Keratinocyte (primary cell): ENCODE measurements at regions not wholly inside any gene's neighbourhood (a gene's known extent, or its start where the extent isn't known, plus 50 kb on each side); places are given as distances from the start of the nearest gene placed in this dataset.

ENCODE experiments used
- DNase-seq: peaks from one replicate; pipeline ENCODE4 v3.0.0-alpha.2; 2011; ENCODE audit warnings: low read depth, missing footprints, low spot score
- FAIRE-seq: peaks from 2 replicates; lab custom pipeline; 2011; peaks lifted over from hg19 to GRCh38; lab: Jason Lieb, UNC
- H2AFZ ChIP-seq: 2 replicates; pipeline ENCODE4 v1.6.0; 2012; ENCODE audit warnings: low read length, control low read depth, inconsistent platforms; ENCODE audit not compliant: control insufficient read depth
- H3K27ac ChIP-seq: 2 replicates; pipeline ENCODE4 v1.5.1; 2011; ENCODE audit warnings: low read length; ENCODE audit not compliant: control insufficient read depth, insufficient read depth
- H3K27me3 ChIP-seq: 3 replicates; pipeline ENCODE4 v1.6.0; 2011; ENCODE audit warnings: low read length; ENCODE audit not compliant: control insufficient read depth, insufficient read depth; ENCODE audit errors: extremely low read depth
- H3K36me3 ChIP-seq, 2 experiments: 2 replicates in 1 of 2; 3 replicates in 1 of 2; pipeline ENCODE4 v1.5.1; 2011; ENCODE audit warnings: low read length in 2 of 2, mild to moderate bottlenecking in 1 of 2; ENCODE audit not compliant: control insufficient read depth in 2 of 2, insufficient read depth in 2 of 2; ENCODE audit errors: extremely low read depth in 1 of 2
- H3K4me1 ChIP-seq: 3 replicates; pipeline ENCODE4 v1.5.1; 2011; ENCODE audit warnings: low read length; ENCODE audit not compliant: control insufficient read depth, insufficient read depth; ENCODE audit errors: extremely low read depth
- H3K4me2 ChIP-seq: 3 replicates; pipeline ENCODE4 v1.6.0; 2011; ENCODE audit warnings: low read depth, low read length; ENCODE audit not compliant: control insufficient read depth, insufficient read depth; ENCODE audit errors: extremely low read depth
- H3K4me3 ChIP-seq, 3 experiments: fragments of 200-600 bp in 1 of 3; sonication (generic) in 1 of 3; 2 replicates in 2 of 3; 3 replicates in 1 of 3; pipeline ENCODE4 v1.5.1; 2011 to 2016; ENCODE audit warnings: low read length in 3 of 3, mild to moderate bottlenecking in 3 of 3, control low read depth in 2 of 3, inconsistent platforms in 1 of 3, low read depth in 1 of 3, mixed read lengths in 1 of 3, mixed run types in 1 of 3, moderate library complexity in 1 of 3; ENCODE audit not compliant: control insufficient read depth in 2 of 3, insufficient read depth in 2 of 3; ENCODE audit errors: extremely low read depth in 1 of 3
- H3K79me2 ChIP-seq: 2 replicates; pipeline ENCODE4 v1.6.0; 2012; ENCODE audit warnings: low read length; ENCODE audit not compliant: control insufficient read depth, insufficient read depth
- H3K9ac ChIP-seq: 3 replicates; pipeline ENCODE4 v1.6.0; 2011; ENCODE audit warnings: low read length; ENCODE audit not compliant: control insufficient read depth, insufficient read depth; ENCODE audit errors: extremely low read depth
- H3K9me1 ChIP-seq: 3 replicates; pipeline ENCODE4 v1.6.0; 2011; ENCODE audit warnings: low read length; ENCODE audit not compliant: control insufficient read depth, insufficient read depth; ENCODE audit errors: extremely low read depth
- H3K9me3 ChIP-seq: 2 replicates; pipeline ENCODE4 v1.5.1; 2012; ENCODE audit warnings: low read depth, low read length; ENCODE audit not compliant: control insufficient read depth
- H4K20me1 ChIP-seq: 3 replicates; pipeline ENCODE4 v1.6.0; 2011; ENCODE audit warnings: low read length; ENCODE audit not compliant: control insufficient read depth, insufficient read depth; ENCODE audit errors: extremely low read depth
- CTCF ChIP-seq, 3 experiments: IDR thresholded peaks in 1 of 3; conservative IDR thresholded peaks in 1 of 3; optimal IDR thresholded peaks in 1 of 3; 2 replicates in 2 of 3; 3 replicates in 1 of 3; pipeline versions ENCODE3 to v1.5.1; 2011; ENCODE audit warnings: low read length in 3 of 3, mild to moderate bottlenecking in 3 of 3, moderate library complexity in 2 of 3, control low read depth in 1 of 3, inconsistent platforms in 1 of 3; ENCODE audit not compliant: insufficient read depth in 2 of 3; ENCODE audit errors: extremely low read depth in 1 of 3
- EZH2 ChIP-seq: IDR thresholded peaks from one replicate; pipeline ENCODE4 v1.6.1; 2012; ENCODE audit warnings: inconsistent platforms, mild to moderate bottlenecking, low read length, moderate library complexity
- dilution Hi-C: fragments of 300-500 bp; cut with MboI; formaldehyde crosslinking; loops from one replicate; pipeline ENCODE4 v1.7.0; 2020; ENCODE audit warnings: low sequenced_read_pairs; ENCODE audit not compliant: extremely low pct_ligation_motif_present

DNA sequence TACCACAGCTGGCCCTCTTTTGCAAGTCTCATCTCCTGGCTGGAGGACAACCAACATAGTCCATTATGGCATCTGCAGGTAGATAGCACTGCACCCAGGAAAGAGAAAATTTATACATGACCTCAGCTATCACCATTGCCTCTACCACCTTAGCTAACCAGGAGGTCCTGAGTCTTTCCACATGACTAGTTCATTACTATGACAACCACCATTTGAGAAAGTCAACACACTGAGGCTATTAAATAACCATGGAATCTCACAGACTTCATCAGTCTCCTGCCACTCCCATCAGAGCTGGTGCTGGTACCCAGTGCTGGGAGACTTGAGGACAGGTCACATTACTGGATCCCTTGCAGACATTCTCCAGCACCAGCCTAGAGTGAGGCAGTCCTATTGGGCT lies 285.9 kb downstream of the GBA3 start:
- Histone ChIP-seq H3K4me3 (no peak overlapping the region), H4K20me1 (no peaks in the 10 kb centered on the region), H3K36me3 (no peaks in the 10 kb centered on the region), H3K9me1 (no peaks in the 10 kb centered on the region), H3K27ac (no peak overlapping the region), H3K79me2 (no peaks in the 10 kb centered on the region), H3K27me3 (no peaks in the 10 kb centered on the region), H3K9ac (no peak overlapping the region), H3K4me1 (no peaks in the 10 kb centered on the region), H3K9me3 (no peaks in the 10 kb centered on the region), H2AFZ (no peak overlapping the region), H3K4me2 (no peak overlapping the region)
- TF ChIP-seq CTCF (optimal IDR thresholded peaks at IDR 0.05 in 1 of 3, IDR thresholded peaks at IDR 0.05 in 1 of 3, conservative IDR thresholded peaks at IDR 0.05 in 1 of 3; ENCODE audit: extremely low read depth in 1 of 3, insufficient read depth in 2 of 3, low read length in 3 of 3) (no peak), EZH2 (no peak)
- DNase-seq = no peak
- no peak for FAIRE-seq
- dilution Hi-C loops = no loop called here

DNA sequence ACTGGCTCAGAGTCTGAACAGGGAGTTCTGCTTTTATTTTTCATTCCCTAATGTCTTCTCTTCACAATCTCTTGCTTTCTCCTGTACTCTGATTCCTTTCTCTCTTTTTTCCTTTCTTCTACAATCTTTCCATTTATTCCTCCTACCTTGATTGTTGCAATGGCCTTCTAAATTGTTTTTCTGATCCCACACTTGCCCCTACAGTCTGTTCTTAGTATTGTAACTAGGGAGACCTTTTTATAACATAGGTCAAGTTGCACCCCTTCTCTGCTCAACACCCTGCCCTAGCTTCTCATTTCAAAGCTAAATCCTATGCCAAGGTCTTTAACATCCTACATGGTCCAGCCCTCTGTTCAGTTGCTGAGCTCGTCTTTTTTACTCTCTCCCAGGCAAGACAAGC lies 277.9 kb downstream of the GBA3 start:
- dilution Hi-C loops = no loop called here
- no peaks in the 10 kb centered on the region for H3K36me3 ChIP-seq
- FAIRE-seq = no peak

More for the DNA sequence above, 277.9 kb downstream of the GBA3 start:
- no peak overlapping the region for H3K4me3 ChIP-seq
- no peak overlapping the region for H3K27ac ChIP-seq
- no peaks in the 10 kb centered on the region for H3K9me3 ChIP-seq
- TF ChIP-seq CTCF (optimal IDR thresholded peaks at IDR 0.05 in 1 of 3, IDR thresholded peaks at IDR 0.05 in 1 of 3, conservative IDR thresholded peaks at IDR 0.05 in 1 of 3; ENCODE audit: extremely low read depth in 1 of 3, insufficient read depth in 2 of 3, low read length in 3 of 3) (no peak), EZH2 (no peak)
- H3K4me2 ChIP-seq = no peak overlapping the region
- H3K4me1 ChIP-seq = peaks cover 11% of the 10 kb centered on the region
- no peak overlapping the region for H3K9ac ChIP-seq
- peak overlapping the region; percentile 23 for H2AFZ ChIP-seq
- no peak for DNase-seq
- H3K9me1 ChIP-seq = no peaks in the 10 kb centered on the region
- H3K27me3 ChIP-seq = no peaks in the 10 kb centered on the region
- no peaks in the 10 kb centered on the region for H3K79me2 ChIP-seq
- no peaks in the 10 kb centered on the region for H4K20me1 ChIP-seq
